ENCODE measurements at regions not wholly inside any gene's neighbourhood (a gene's known extent, or its start where the extent isn't known, plus 50 kb on each side); places are given as distances from the start of the nearest gene placed in this dataset.

DNA sequence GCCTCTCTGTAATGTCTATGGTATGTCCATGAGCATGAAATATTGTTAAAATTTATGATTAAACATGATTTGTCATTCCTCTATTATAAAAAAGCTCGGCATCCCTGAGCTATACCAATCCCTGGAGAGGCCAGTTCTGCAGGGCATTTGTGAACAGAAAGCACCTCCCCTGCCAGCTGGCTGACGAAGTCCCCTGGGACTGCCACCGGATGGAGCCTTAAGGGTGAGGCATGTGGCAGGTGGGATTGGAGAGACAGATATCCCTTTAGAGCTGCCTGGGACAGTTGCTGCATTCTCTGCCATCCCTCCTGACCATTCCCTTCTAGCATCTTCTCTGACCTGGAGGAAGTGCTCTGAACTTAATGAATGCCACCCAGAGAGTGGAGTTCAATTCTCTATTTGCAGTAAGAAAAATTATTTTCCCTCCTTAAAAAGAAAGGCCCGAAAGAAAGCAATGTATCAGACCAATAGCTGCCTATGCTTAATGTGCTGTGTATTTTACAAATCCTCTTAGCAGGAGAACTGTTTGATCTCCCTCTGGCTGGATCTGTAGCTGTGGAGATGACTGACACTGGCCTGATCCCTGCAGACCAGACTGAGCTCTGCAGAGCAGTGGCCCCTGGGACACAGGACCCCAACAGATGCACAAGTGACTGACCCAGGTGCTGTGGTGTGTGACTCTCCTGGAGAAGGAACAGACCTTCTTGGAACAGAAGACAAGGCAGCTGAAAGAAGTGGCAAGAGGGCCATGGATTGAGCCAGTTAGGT lies 219.0 kb upstream of the NAV2 start:
- TF ChIP-seq EZH2 (IDR thresholded peaks at IDR 0.05; ENCODE audit: borderline replicate concordance, low read depth, low read length, severe bottlenecking): no peak
- TF ChIP-seq, protein P1, sequence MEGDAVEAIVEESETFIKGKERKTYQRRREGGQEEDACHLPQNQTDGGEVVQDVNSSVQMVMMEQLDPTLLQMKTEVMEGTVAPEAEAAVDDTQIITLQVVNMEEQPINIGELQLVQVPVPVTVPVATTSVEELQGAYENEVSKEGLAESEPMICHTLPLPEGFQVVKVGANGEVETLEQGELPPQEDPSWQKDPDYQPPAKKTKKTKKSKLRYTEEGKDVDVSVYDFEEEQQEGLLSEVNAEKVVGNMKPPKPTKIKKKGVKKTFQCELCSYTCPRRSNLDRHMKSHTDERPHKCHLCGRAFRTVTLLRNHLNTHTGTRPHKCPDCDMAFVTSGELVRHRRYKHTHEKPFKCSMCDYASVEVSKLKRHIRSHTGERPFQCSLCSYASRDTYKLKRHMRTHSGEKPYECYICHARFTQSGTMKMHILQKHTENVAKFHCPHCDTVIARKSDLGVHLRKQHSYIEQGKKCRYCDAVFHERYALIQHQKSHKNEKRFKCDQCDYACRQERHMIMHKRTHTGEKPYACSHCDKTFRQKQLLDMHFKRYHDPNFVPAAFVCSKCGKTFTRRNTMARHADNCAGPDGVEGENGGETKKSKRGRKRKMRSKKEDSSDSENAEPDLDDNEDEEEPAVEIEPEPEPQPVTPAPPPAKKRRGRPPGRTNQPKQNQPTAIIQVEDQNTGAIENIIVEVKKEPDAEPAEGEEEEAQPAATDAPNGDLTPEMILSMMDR (IDR thresholded peaks at IDR 0.05; ENCODE audit: borderline replicate concordance, extremely low read depth, low read length, poor library complexity, severe bottlenecking): no peak
